T47D (cell line): ENCODE measurements at regions not wholly inside any gene's neighbourhood (a gene's known extent, or its start where the extent isn't known, plus 50 kb on each side); places are given as distances from the start of the nearest gene placed in this dataset.

Source experiments
- DNase-seq, 2 experiments: peaks; one replicate each; pipeline versions ENCODE4 v3.0.0 to v3.0.0-alpha.2; 2011 to 2012; ENCODE audit warnings: low read depth in 1 of 2, low spot score in 1 of 2
- JUND ChIP-seq: IDR thresholded peaks from 2 replicates; pipeline ENCODE4 v1.6.1; 2012; ENCODE audit warnings: low read depth
- in situ Hi-C: cut with HindIII; loops from 2 replicates; pipeline ENCODE4 v1.10.0; 2016; ENCODE audit warnings: low sequenced_read_pairs, low pct_unique_long_range_greater_than_20kb

DNA sequence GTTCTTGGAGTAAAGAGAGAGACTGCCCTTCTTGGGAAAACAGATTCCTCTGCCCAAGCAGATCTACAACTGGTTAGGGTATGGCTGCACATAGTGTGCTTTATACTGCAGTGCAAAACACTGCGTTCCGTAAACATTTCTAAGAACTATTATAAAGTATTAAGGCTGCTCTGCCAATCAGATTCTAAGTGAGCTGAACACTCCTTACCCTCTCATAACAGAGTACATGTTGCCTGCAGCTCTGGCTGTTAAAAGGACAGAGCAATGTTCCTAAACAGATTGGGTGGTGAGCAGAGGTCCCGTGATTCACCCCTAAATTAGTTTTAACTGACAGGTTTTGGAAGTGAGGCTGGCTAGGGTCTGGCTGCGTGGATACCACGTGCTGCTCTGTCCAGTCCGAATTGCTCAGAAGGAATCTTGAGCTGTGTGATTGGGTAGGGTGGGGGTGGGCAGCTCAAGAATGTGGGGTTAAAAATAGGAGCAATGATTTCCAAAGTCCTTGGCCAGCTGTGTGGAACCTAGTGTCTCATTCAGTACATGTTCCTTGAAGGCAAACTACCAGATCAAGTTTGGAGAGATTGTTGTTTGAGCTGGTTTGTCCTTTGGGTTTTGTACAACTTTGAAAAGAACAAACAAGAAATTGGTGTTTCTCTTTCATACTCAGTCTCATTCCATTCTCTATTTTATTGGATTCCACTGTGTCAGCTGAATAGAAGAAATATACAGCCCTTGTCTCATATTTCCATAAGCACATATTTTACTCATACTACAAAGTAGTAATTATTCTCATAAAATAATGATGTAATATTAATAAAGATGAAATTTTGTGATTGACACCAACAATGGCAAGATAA, 497.6 kb upstream of the CD180 start:
- in situ Hi-C loops = no loop called here
- DNase-seq = peak in 1 of 2 experiments; percentile 42
- TF ChIP-seq JUND = no peak

GRCh38 chr5:67686746-67687145, 490.1 kb upstream of the CD180 start:
- DNase-seq = no peak
- in situ Hi-C loops = no loop called here
- no peak for TF ChIP-seq JUND

DNA sequence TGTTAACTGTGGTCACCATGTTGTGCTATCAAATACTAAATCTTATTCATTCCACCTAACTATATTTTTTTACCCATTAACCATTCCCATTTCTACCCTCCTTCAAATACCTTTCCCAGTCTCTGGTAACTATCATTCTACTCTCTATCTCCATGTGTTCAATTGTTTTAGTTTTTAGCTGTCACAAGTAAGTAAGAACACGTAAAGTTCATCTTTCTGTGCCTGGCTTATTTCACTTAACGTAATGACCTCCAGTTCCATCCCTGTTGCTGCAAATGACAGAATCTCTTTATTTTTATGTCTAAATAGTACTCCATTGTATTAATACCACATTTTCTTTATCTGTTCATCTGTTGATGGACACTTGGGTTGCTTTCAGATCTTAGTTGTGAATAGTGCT, 485.1 kb upstream of the CD180 start:
- DNase-seq = no peak
- TF ChIP-seq JUND = no peak
- in situ Hi-C loops = no loop called here

GRCh38 chr5:67680099-67680498, 483.5 kb upstream of the CD180 start:
- no peak for DNase-seq
- TF ChIP-seq JUND = no peak
- in situ Hi-C loops = no loop called here

DNA sequence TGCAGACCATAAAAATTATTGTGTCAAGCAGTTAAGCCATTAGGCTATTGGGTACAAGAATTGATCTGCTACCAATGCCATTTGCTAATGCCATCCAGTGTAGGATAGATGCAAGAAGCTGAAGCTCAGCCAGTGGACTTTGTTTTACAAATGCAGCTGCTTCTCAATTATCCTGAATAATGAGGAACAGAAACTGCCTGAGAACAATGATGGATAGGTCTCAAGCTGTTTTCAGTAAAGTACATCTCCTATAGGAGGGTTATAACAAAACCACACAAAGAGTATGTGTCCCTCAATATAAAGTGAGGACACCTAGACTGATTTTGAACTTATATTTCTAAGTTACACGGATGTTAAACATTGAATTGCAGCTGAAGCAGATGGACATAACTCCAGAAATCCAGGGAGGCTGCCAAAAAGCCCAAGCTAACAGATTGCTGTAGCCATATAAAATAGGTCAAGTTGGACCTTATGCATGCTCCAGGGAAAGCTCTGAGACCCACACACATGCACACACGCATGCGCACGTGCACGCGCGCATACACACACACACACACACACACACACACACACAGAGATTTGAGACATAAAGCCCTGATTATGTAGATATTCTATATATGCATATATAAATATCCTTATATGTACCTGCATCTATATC, 482.7 kb upstream of the CD180 start:
- in situ Hi-C loops = no loop called here
- no peak for TF ChIP-seq JUND
- DNase-seq = no peak

DNA sequence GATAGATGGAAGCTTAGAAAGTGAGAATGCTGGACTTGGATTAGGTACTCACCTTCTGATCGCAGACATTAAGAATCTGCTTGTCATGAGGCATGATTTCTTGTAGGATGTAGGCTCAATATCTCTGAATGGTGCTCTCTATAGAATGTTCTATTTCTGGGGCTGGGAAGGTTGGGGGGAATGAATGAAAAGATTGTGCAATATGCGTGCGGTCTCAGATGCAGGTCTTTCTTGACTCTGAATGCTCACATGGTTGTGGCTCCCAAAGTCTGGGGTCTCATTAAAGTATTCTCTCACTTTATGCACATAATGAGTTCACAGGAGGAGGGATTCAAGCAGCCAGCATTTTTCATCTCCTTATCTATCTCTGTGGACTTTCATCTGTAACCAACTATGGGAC, 482.0 kb upstream of the CD180 start:
- in situ Hi-C loops = no loop called here
- no peak for TF ChIP-seq JUND
- DNase-seq = no peak

GRCh38 chr5:67677422-67677970, 480.9 kb upstream of the CD180 start:
- in situ Hi-C loops = no loop called here
- DNase-seq = peak in 1 of 2 experiments; percentile 26
- TF ChIP-seq JUND = no peak

- in situ Hi-C loops = no loop called here
- no peak for TF ChIP-seq JUND
- DNase-seq = no peak
These were observed 480.3 kb upstream of the CD180 start for GRCh38 chr5:67676863-67677262.

GRCh38 chr5:67674159-67674655, 477.6 kb upstream of the CD180 start:
- DNase-seq = no peak
- in situ Hi-C loops = no loop called here
- no peak for TF ChIP-seq JUND

DNA sequence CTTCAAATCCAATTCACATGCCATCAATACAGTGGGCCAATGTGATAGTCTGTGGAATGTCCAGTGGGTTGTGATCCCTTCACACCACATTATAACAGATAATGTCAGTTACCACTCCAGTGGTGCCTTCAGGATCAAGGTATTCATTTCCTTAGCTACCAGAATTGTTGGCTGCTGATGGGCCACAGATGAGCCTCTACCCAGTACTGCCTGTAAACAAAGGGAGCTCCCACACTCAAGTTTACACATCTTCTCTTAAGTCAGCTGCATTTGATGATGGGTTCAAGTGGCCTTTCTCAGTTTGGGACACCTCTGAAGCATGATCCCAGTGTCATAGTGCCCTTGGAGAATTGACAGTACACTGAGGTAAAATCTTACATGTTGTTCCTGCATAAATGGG, 477.0 kb upstream of the CD180 start:
- in situ Hi-C loops = no loop called here
- DNase-seq = no peak
- no peak for TF ChIP-seq JUND

DNA sequence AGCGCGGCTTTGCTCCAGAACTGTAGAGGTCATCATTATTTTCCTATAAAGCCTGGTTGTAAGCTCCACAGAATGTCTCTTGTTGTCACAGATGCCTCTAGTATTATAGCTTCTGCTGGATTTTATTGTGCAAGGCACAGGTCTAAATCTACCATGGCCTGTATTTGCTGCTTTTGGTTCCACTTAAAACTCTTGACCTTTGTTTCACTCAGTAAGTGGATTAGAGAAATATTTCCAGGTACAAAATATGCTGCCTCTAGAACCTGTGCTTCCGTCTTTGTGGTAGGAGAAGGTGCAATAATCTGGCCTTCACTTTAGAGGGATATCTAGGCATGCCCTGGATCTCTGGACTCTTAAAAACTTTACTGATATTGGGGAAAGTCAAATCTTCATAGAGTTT, 476.6 kb upstream of the CD180 start:
- no peak for TF ChIP-seq JUND
- in situ Hi-C loops = no loop called here
- DNase-seq = no peak

- no peak for TF ChIP-seq JUND
- no peak for DNase-seq
- in situ Hi-C loops = no loop called here
These were observed 476.0 kb upstream of the CD180 start for GRCh38 chr5:67672636-67673035.

DNA sequence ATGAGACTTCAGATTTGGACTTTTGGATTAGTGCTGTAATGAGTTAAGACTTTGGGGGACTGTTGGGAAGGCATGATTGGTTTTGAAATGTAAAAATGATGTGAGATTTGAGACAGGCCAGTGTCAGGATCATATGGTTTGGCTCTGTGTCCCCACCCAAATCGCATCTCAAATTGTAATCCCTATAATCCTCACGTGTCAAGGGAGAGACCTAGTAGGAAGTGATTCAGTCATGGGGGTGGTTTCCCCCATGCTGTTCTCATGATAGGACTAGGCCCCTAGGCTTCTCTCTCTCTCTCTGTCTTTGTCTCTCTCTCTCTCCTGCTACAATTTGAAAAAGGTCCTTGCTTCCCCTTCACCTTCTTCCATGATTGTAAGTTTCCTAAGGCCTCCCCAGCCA, 473.3 kb upstream of the CD180 start:
- no peak for DNase-seq
- in situ Hi-C loops = no loop called here
- no peak for TF ChIP-seq JUND
